Vagina (tissue), 2 donors: ENCODE measurements at regions not wholly inside any gene's neighbourhood (a gene's known extent, or its start where the extent isn't known, plus 50 kb on each side); places are given as distances from the start of the nearest gene placed in this dataset.

Source experiments
- CTCF ChIP-seq, 3 experiments: fragments of 450-650 bp in 2 of 3; fragments of 200-600 bp in 1 of 3; sonication (generic) in 1 of 3; IDR thresholded peaks; one replicate each; pipeline ENCODE4 v1.5.1; 2017 to 2019; ENCODE audit warnings: antibody characterized with exemption in 3 of 3, mild to moderate bottlenecking in 2 of 3, moderate library complexity in 2 of 3
- POLR2AphosphoS5 ChIP-seq, 2 donors: sonication (generic); formaldehyde crosslinking; IDR thresholded peaks; one replicate each; pipeline ENCODE4 v1.9.0; 2017; ENCODE audit warnings: antibody characterized with exemption in 2 of 2, mild to moderate bottlenecking in 2 of 2, low read depth in 1 of 2; ENCODE audit not compliant: insufficient read depth in 1 of 2

GRCh38 chr2:2644040-2644439 lies 313.0 kb upstream of the MYT1L start:
- TF ChIP-seq CTCF (IDR thresholded peaks at IDR 0.05) = no peak
- no peak for TF ChIP-seq POLR2AphosphoS5 (IDR thresholded peaks at IDR 0.05; ENCODE audit: insufficient read depth in 1 of 2, low read depth in 1 of 2)
